ENCODE measurements at regions not wholly inside any gene's neighbourhood (a gene's known extent, or its start where the extent isn't known, plus 50 kb on each side); places are given as distances from the start of the nearest gene placed in this dataset.

GRCh38 chr16:55083052-55083451 lies 152.4 kb downstream of the IRX5 start:
- no CpG with 5 or more reads among the region's 5 CpGs for WGBS (ENCODE audit: extremely low coverage, insufficient coverage, insufficient read length)
- no peak overlapping the region for H2AFZ ChIP-seq (ENCODE audit: insufficient read depth, low read length, poor library complexity)
- H3K79me2 ChIP-seq (ENCODE audit: control insufficient read depth, insufficient read depth, low read length, poor library complexity) = no peaks in the 10 kb centered on the region
- H4K91ac ChIP-seq (ENCODE audit: low read depth, low read length) = no peak overlapping the region
- H3K18ac ChIP-seq (ENCODE audit: low read length) = no peak overlapping the region
- H3K4me1 ChIP-seq (ENCODE audit: control insufficient read depth in 1 of 2, insufficient read depth in 2 of 2, low read length in 2 of 2) = no peaks in the 10 kb centered on the region
- no peak overlapping the region for H3K4ac ChIP-seq (ENCODE audit: low read depth, low read length)
- DNase-seq = no peak
- no peak overlapping the region for H3K23ac ChIP-seq (ENCODE audit: low read length)
- no peak overlapping the region for H2BK120ac ChIP-seq (ENCODE audit: insufficient read depth, low read length, poor library complexity)
- H3K9me3 ChIP-seq (ENCODE audit: insufficient read depth, low read depth, low read length) = peaks cover 2% of the 10 kb centered on the region
- H3K27ac ChIP-seq (ENCODE audit: low read depth, low read length) = no peak overlapping the region
- no peaks in the 10 kb centered on the region for H3K79me1 ChIP-seq (ENCODE audit: low read length)
- no peak overlapping the region for H4K12ac ChIP-seq (ENCODE audit: low read depth, low read length)
- H3K36me3 ChIP-seq (ENCODE audit: control insufficient read depth in 1 of 2, insufficient read depth in 2 of 2, low read length in 2 of 2) = no peaks in the 10 kb centered on the region
- H3K4me2 ChIP-seq (ENCODE audit: low read length) = no peak overlapping the region
- no peaks in the 10 kb centered on the region for H3K27me3 ChIP-seq (ENCODE audit: insufficient read depth, low read length)
- H2BK12ac ChIP-seq (ENCODE audit: low read length) = no peak overlapping the region
- H2BK5ac ChIP-seq (ENCODE audit: low read depth, low read length, poor library complexity) = no peak overlapping the region
- no peak overlapping the region for H2AK5ac ChIP-seq (ENCODE audit: low read length)
- H3K4me3 ChIP-seq (ENCODE audit: low read depth, low read length) = no peak overlapping the region
- H3K14ac ChIP-seq (ENCODE audit: low read length) = no peak overlapping the region
- no peak overlapping the region for H3K9ac ChIP-seq (ENCODE audit: low read length)
- no peak overlapping the region for H4K8ac ChIP-seq (ENCODE audit: low read depth, low read length)

DNA sequence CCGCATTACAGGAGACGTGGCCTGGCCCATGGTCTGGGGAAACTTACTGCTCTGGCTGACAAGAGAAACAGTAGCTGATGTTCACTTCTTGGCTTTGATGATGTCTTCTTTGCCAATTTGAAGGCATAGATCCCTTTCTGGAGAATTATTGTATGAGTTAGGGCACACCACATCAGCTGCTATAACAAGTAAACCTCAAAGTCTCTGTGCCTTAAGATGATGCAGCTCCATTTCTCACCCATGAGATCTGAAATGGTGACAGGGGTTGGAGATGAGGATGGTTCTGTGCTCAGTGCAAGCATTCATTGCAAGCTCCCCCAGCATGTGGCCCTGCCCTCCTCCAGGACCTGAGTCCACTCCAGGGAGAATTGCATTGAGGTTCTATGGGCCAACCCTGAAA lies 157.4 kb downstream of the IRX5 start:
- WGBS (ENCODE audit: extremely low coverage, insufficient coverage, insufficient read length) = no CpG with 5 or more reads among the region's 2 CpGs
- no peak overlapping the region for H2AK5ac ChIP-seq (ENCODE audit: low read length)
- H2BK12ac ChIP-seq (ENCODE audit: low read length) = no peak overlapping the region
- H3K4ac ChIP-seq (ENCODE audit: low read depth, low read length) = no peak overlapping the region
- H3K18ac ChIP-seq (ENCODE audit: low read length) = no peak overlapping the region
- DNase-seq = no peak
- H4K8ac ChIP-seq (ENCODE audit: low read depth, low read length) = no peak overlapping the region
- H3K79me2 ChIP-seq (ENCODE audit: control insufficient read depth, insufficient read depth, low read length, poor library complexity) = no peaks in the 10 kb centered on the region
- H3K23ac ChIP-seq (ENCODE audit: low read length) = no peak overlapping the region
- H3K4me2 ChIP-seq (ENCODE audit: low read length) = no peak overlapping the region
- no peak overlapping the region for H2BK120ac ChIP-seq (ENCODE audit: insufficient read depth, low read length, poor library complexity)
- no peak overlapping the region for H4K12ac ChIP-seq (ENCODE audit: low read depth, low read length)
- H3K4me1 ChIP-seq (ENCODE audit: control insufficient read depth in 1 of 2, insufficient read depth in 2 of 2, low read length in 2 of 2) = no peaks in the 10 kb centered on the region
- no peak overlapping the region for H3K14ac ChIP-seq (ENCODE audit: low read length)
- no peak overlapping the region for H2BK5ac ChIP-seq (ENCODE audit: low read depth, low read length, poor library complexity)
- H3K4me3 ChIP-seq (ENCODE audit: low read depth, low read length) = no peak overlapping the region
- no peaks in the 10 kb centered on the region for H3K79me1 ChIP-seq (ENCODE audit: low read length)
- no peak overlapping the region for H4K91ac ChIP-seq (ENCODE audit: low read depth, low read length)
- H2AFZ ChIP-seq (ENCODE audit: insufficient read depth, low read length, poor library complexity) = no peak overlapping the region
- no peaks in the 10 kb centered on the region for H3K36me3 ChIP-seq (ENCODE audit: control insufficient read depth in 1 of 2, insufficient read depth in 2 of 2, low read length in 2 of 2)
- H3K27ac ChIP-seq (ENCODE audit: low read depth, low read length) = no peak overlapping the region
- no peaks in the 10 kb centered on the region for H3K27me3 ChIP-seq (ENCODE audit: insufficient read depth, low read length)
- H3K9ac ChIP-seq (ENCODE audit: low read length) = no peak overlapping the region
- peaks cover 2% of the 10 kb centered on the region for H3K9me3 ChIP-seq (ENCODE audit: insufficient read depth, low read depth, low read length)

GRCh38 chr16:55089600-55089999 lies 158.9 kb downstream of the IRX5 start:
- Histone ChIP-seq H4K91ac (ENCODE audit: low read depth, low read length) (no peak overlapping the region), H3K36me3 (ENCODE audit: control insufficient read depth in 1 of 2, insufficient read depth in 2 of 2, low read length in 2 of 2) (no peaks in the 10 kb centered on the region), H2BK120ac (ENCODE audit: insufficient read depth, low read length, poor library complexity) (no peak overlapping the region), H2BK5ac (ENCODE audit: low read depth, low read length, poor library complexity) (no peak overlapping the region), H3K4me3 (ENCODE audit: low read depth, low read length) (no peak overlapping the region), H3K14ac (ENCODE audit: low read length) (no peak overlapping the region), H3K9me3 (ENCODE audit: insufficient read depth, low read depth, low read length) (no peaks in the 10 kb centered on the region), H2AK5ac (ENCODE audit: low read length) (no peak overlapping the region), H3K4ac (ENCODE audit: low read depth, low read length) (no peak overlapping the region), H3K23ac (ENCODE audit: low read length) (no peak overlapping the region), H2BK12ac (ENCODE audit: low read length) (no peak overlapping the region), H3K27me3 (ENCODE audit: insufficient read depth, low read length) (no peaks in the 10 kb centered on the region), H3K4me2 (ENCODE audit: low read length) (no peak overlapping the region), H3K9ac (ENCODE audit: low read length) (no peak overlapping the region), H2AFZ (ENCODE audit: insufficient read depth, low read length, poor library complexity) (no peak overlapping the region), H3K4me1 (ENCODE audit: control insufficient read depth in 1 of 2, insufficient read depth in 2 of 2, low read length in 2 of 2) (no peaks in the 10 kb centered on the region), H3K79me2 (ENCODE audit: control insufficient read depth, insufficient read depth, low read length, poor library complexity) (no peaks in the 10 kb centered on the region), H3K27ac (ENCODE audit: low read depth, low read length) (no peak overlapping the region), H3K79me1 (ENCODE audit: low read length) (no peaks in the 10 kb centered on the region), H4K8ac (ENCODE audit: low read depth, low read length) (no peak overlapping the region), H4K12ac (ENCODE audit: low read depth, low read length) (no peak overlapping the region), H3K18ac (ENCODE audit: low read length) (no peak overlapping the region)
- no peak for DNase-seq
- no CpG with 5 or more reads among the region's 4 CpGs for WGBS (ENCODE audit: extremely low coverage, insufficient coverage, insufficient read length)

- Histone ChIP-seq H3K4ac (ENCODE audit: low read depth, low read length) (no peak overlapping the region), H3K4me3 (ENCODE audit: low read depth, low read length) (peak overlapping the region; percentile 41), H2BK120ac (ENCODE audit: insufficient read depth, low read length, poor library complexity) (no peak overlapping the region), H2BK12ac (ENCODE audit: low read length) (no peak overlapping the region), H3K4me2 (ENCODE audit: low read length) (no peak overlapping the region), H3K79me2 (ENCODE audit: control insufficient read depth, insufficient read depth, low read length, poor library complexity) (no peaks in the 10 kb centered on the region), H3K9ac (ENCODE audit: low read length) (no peak overlapping the region), H4K8ac (ENCODE audit: low read depth, low read length) (no peak overlapping the region), H2AFZ (ENCODE audit: insufficient read depth, low read length, poor library complexity) (no peak overlapping the region), H3K27ac (ENCODE audit: low read depth, low read length) (no peak overlapping the region), H3K36me3 (ENCODE audit: control insufficient read depth in 1 of 2, insufficient read depth in 2 of 2, low read length in 2 of 2) (no peaks in the 10 kb centered on the region), H3K79me1 (ENCODE audit: low read length) (no peaks in the 10 kb centered on the region), H3K9me3 (ENCODE audit: insufficient read depth, low read depth, low read length) (no peaks in the 10 kb centered on the region), H3K18ac (ENCODE audit: low read length) (no peak overlapping the region), H3K4me1 (ENCODE audit: control insufficient read depth in 1 of 2, insufficient read depth in 2 of 2, low read length in 2 of 2) (no peaks in the 10 kb centered on the region), H2BK5ac (ENCODE audit: low read depth, low read length, poor library complexity) (no peak overlapping the region), H2AK5ac (ENCODE audit: low read length) (no peak overlapping the region), H3K14ac (ENCODE audit: low read length) (no peak overlapping the region), H4K12ac (ENCODE audit: low read depth, low read length) (no peak overlapping the region), H4K91ac (ENCODE audit: low read depth, low read length) (no peak overlapping the region), H3K23ac (ENCODE audit: low read length) (no peak overlapping the region), H3K27me3 (ENCODE audit: insufficient read depth, low read length) (no peaks in the 10 kb centered on the region)
- WGBS (ENCODE audit: extremely low coverage, insufficient coverage, insufficient read length) = no CpG with 5 or more reads among the region's 24 CpGs
- no peak for DNase-seq
These were observed 160.7 kb downstream of the IRX5 start for GRCh38 chr16:55091213-55091870.
